GM12892 (cell line): ENCODE measurements at regions not wholly inside any gene's neighbourhood (a gene's known extent, or its start where the extent isn't known, plus 50 kb on each side); places are given as distances from the start of the nearest gene placed in this dataset.

Experiments used
- POLR2A ChIP-seq: IDR thresholded peaks from 2 replicates; pipeline ENCODE4 v1.6.1; 2011; ENCODE audit warnings: low read depth, low read length, control low read depth
- POLR2AphosphoS5 ChIP-seq: IDR thresholded peaks from 2 replicates; pipeline ENCODE4 v1.6.1; 2011; ENCODE audit warnings: low read depth, low read length, control low read depth
- TAF1 ChIP-seq: IDR thresholded peaks from 2 replicates; pipeline ENCODE4 v1.6.1; 2011; ENCODE audit warnings: low read depth, mild to moderate bottlenecking, control low read depth, low read length, borderline replicate concordance

- TF ChIP-seq POLR2A: no peak
- no peak for TF ChIP-seq TAF1
- no peak for TF ChIP-seq POLR2AphosphoS5
Measured at GRCh38 chr12:128069359-128069997, 197.5 kb upstream of the TMEM132C start.
